Caco-2 (cell line): ENCODE measurements at regions not wholly inside any gene's neighbourhood (a gene's known extent, or its start where the extent isn't known, plus 50 kb on each side); places are given as distances from the start of the nearest gene placed in this dataset.

ENCODE experiments used
- BruUV-seq: library from RNA; stranded (reverse); fragments of 400-500 nt; replicated peaks from 2 replicates; lab custom pipeline; 2021; lab: Mats Ljungman, UMichigan
- CTCF ChIA-PET: fragments of 300-600 bp; sonication (Branson Sonifier 250); formaldehyde crosslinking; loops from one replicate; lab custom pipeline; 2022; ENCODE audit warnings: antibody characterized with exemption; lab: Charles Lee
- POLR2A ChIA-PET: fragments of 300-600 bp; sonication (Branson Sonifier 250); formaldehyde crosslinking; loops from one replicate; lab custom pipeline; 2022; ENCODE audit warnings: antibody characterized with exemption; lab: Charles Lee
- DNase-seq, 2 experiments: peaks; one replicate each; pipeline versions ENCODE4 v3.0.0 to v3.0.0-alpha.2; 2020 to 2022
- H3K27me3 ChIP-seq: replicated peaks from 2 replicates; pipeline ENCODE4 v1.6.0; 2011; ENCODE audit warnings: low read length; ENCODE audit not compliant: control insufficient read depth, insufficient read depth
- H3K36me3 ChIP-seq: 2 replicates; pipeline ENCODE4 v1.5.1; 2011; ENCODE audit warnings: low read length; ENCODE audit not compliant: control insufficient read depth, insufficient read depth
- H3K4me1 ChIP-seq: fragments of 250-450 bp; sonication (Bioruptor Pico); 2 replicates; pipeline ENCODE4 v1.5.1; 2020; ENCODE audit warnings: mild to moderate bottlenecking
- H3K4me3 ChIP-seq: 2 replicates; pipeline ENCODE4 v1.5.1; 2011; ENCODE audit warnings: low read depth, mild to moderate bottlenecking, control low read depth, low read length
- H3K9me3 ChIP-seq: fragments of 250-450 bp; sonication (Bioruptor Pico); 2 replicates; pipeline ENCODE4 v1.5.1; 2020; ENCODE audit warnings: mild to moderate bottlenecking, moderate library complexity
- H3K27ac Mint-ChIP-seq: one replicate; pipeline ENCODE4 v1.8.0; 2022; ENCODE audit warnings: mixed read lengths; ENCODE audit not compliant: unreplicated experiment
- H3K27me3 Mint-ChIP-seq: one replicate; pipeline ENCODE4 v1.8.0; 2022; ENCODE audit warnings: mixed read lengths; ENCODE audit not compliant: insufficient read depth, unreplicated experiment
- H3K36me3 Mint-ChIP-seq: one replicate; pipeline ENCODE4 v1.8.0; 2022; ENCODE audit warnings: mild to moderate bottlenecking, mixed read lengths; ENCODE audit not compliant: insufficient read depth, unreplicated experiment
- H3K4me1 Mint-ChIP-seq: one replicate; pipeline ENCODE4 v1.8.0; 2022; ENCODE audit warnings: low read depth, mixed read lengths; ENCODE audit not compliant: unreplicated experiment
- H3K4me3 Mint-ChIP-seq: one replicate; pipeline ENCODE4 v1.8.0; 2022; ENCODE audit warnings: mild to moderate bottlenecking, moderate library complexity, mixed read lengths; ENCODE audit not compliant: unreplicated experiment
- H3K9me3 Mint-ChIP-seq: one replicate; pipeline ENCODE4 v1.8.0; 2022; ENCODE audit warnings: mixed read lengths; ENCODE audit not compliant: unreplicated experiment
- intact Hi-C: fragments of 100-400 bp; cut with micrococcal nuclease; formaldehyde crosslinking; loops from one replicate; pipeline ENCODE4 v1.10.0; 2022; ENCODE audit not compliant: unreplicated experiment
- TF ChIP-seq, protein P1 (sequence below), 2 experiments: fragments of 200-600 bp in 1 of 2; IDR thresholded peaks; 1 replicate in 1 of 2; 2 replicates in 1 of 2; pipeline versions ENCODE4 v1.5.1 to v1.8.0; 2011 to 2022; ENCODE audit warnings: antibody characterized with exemption in 1 of 2, control low read depth in 1 of 2, inconsistent platforms in 1 of 2, low read depth in 1 of 2, low read length in 1 of 2, mild to moderate bottlenecking in 1 of 2, moderate library complexity in 1 of 2; ENCODE audit not compliant: insufficient read depth in 1 of 2, severe bottlenecking in 1 of 2, unreplicated experiment in 1 of 2

DNA sequence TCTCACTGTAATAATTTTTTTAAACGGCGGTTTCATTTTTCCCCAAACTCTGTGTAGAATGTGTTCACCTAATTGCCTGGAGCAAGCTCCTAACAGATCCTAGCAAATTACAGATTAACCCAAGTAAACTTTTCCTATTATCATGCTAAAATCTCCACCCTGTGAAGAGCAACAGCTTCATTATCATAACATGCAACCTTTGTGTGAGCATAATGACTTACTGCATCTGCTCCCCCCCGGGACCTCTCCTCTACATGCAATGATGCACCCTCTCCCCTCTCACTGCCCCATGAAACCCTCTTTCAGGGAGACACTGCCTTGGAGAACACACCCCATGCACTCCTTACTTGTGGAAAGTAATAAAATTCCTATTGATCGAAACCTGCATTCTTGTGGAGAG is 717.0 kb upstream of the TMPRSS15 start:
- no peaks in the 10 kb centered on the region for H3K9me3 Mint-ChIP-seq

DNA sequence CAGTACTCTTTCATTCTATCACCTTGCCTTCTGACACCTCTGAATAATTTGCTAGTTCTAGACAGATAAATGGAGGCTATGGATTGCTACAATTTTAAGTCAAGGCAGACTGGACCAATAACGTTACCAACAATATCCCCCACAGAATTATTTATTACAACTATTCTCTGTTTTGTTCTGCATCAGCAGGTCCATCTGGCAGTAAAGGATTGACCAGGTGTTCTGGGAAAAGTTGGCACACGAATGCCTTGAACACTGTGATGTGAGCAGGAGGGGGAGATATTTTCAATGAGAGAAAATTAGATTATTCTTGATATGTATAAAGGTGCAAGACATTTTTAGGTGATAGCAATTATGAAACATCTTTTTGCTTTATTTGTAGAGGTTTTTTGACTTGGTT is 718.8 kb upstream of the TMPRSS15 start:
- H3K9me3 ChIP-seq: no peaks in the 10 kb centered on the region

More for the DNA sequence above, 717.0 kb upstream of the TMPRSS15 start:
- no peak for DNase-seq
- TF ChIP-seq, protein P1, sequence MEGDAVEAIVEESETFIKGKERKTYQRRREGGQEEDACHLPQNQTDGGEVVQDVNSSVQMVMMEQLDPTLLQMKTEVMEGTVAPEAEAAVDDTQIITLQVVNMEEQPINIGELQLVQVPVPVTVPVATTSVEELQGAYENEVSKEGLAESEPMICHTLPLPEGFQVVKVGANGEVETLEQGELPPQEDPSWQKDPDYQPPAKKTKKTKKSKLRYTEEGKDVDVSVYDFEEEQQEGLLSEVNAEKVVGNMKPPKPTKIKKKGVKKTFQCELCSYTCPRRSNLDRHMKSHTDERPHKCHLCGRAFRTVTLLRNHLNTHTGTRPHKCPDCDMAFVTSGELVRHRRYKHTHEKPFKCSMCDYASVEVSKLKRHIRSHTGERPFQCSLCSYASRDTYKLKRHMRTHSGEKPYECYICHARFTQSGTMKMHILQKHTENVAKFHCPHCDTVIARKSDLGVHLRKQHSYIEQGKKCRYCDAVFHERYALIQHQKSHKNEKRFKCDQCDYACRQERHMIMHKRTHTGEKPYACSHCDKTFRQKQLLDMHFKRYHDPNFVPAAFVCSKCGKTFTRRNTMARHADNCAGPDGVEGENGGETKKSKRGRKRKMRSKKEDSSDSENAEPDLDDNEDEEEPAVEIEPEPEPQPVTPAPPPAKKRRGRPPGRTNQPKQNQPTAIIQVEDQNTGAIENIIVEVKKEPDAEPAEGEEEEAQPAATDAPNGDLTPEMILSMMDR (IDR thresholded peaks at IDR 0.05; ENCODE audit: insufficient read depth in 1 of 2, low read depth in 1 of 2, low read length in 1 of 2, severe bottlenecking in 1 of 2, unreplicated experiment in 1 of 2): no peak
- no peaks in the 10 kb centered on the region for H3K27me3 ChIP-seq
- Mint-ChIP-seq H3K36me3 (no peaks in the 10 kb centered on the region), H3K27ac (no peak overlapping the region), H3K4me3 (no peak overlapping the region), H3K4me1 (no peaks in the 10 kb centered on the region), H3K27me3 (no peaks in the 10 kb centered on the region)
- intact Hi-C loops: no loop called here
- H3K4me3 ChIP-seq: no peak overlapping the region
- POLR2A ChIA-PET: no interaction called here
- no TSS peak for BruUV-seq
- no peaks in the 10 kb centered on the region for H3K4me1 ChIP-seq
- CTCF ChIA-PET: no interaction called here
- H3K9me3 ChIP-seq: no peaks in the 10 kb centered on the region
- no peaks in the 10 kb centered on the region for H3K36me3 ChIP-seq

DNA sequence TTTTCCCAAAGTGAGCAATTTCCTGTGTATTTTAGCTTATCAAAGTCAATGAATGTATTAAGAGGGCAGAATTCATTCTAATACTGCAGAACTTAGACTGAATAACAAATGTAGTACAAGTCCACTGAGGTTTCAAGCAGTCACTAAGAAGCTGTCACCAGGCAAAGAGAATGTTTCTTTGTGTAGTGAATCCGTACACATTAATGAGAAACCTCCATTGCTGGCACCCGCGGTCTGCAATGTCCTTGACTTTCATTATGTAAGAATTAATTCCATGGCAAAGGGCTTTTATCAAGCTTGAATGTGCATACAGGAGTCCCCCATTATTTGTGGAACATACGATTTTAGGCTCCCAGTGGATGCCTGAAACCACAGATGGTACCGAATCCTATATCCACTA is 719.5 kb upstream of the TMPRSS15 start:
- ChIA-PET POLR2A (no interaction called here), CTCF (no interaction called here)
- no peaks in the 10 kb centered on the region for H3K4me1 Mint-ChIP-seq
- no peak for DNase-seq
- no peaks in the 10 kb centered on the region for H3K27me3 Mint-ChIP-seq
- no peak overlapping the region for H3K4me3 Mint-ChIP-seq
- no peaks in the 10 kb centered on the region for H3K27me3 ChIP-seq
- H3K9me3 ChIP-seq: no peaks in the 10 kb centered on the region
- TF ChIP-seq, protein P1 (IDR thresholded peaks at IDR 0.05; ENCODE audit: insufficient read depth in 1 of 2, low read depth in 1 of 2, low read length in 1 of 2, severe bottlenecking in 1 of 2, unreplicated experiment in 1 of 2): no peak
- no peaks in the 10 kb centered on the region for H3K36me3 ChIP-seq
- intact Hi-C loops: no loop called here
- H3K4me1 ChIP-seq: no peaks in the 10 kb centered on the region
- no peaks in the 10 kb centered on the region for H3K9me3 Mint-ChIP-seq
- H3K36me3 Mint-ChIP-seq: no peaks in the 10 kb centered on the region
- no peak overlapping the region for H3K4me3 ChIP-seq
- no TSS peak for BruUV-seq
- no peak overlapping the region for H3K27ac Mint-ChIP-seq

More for the DNA sequence above, 718.8 kb upstream of the TMPRSS15 start:
- Histone ChIP-seq H3K36me3 (no peaks in the 10 kb centered on the region), H3K4me3 (no peak overlapping the region), H3K27me3 (no peaks in the 10 kb centered on the region), H3K4me1 (no peaks in the 10 kb centered on the region)
- ChIA-PET CTCF (no interaction called here), POLR2A (no interaction called here)
- Mint-ChIP-seq H3K27me3 (no peaks in the 10 kb centered on the region), H3K36me3 (no peaks in the 10 kb centered on the region), H3K9me3 (no peaks in the 10 kb centered on the region), H3K4me3 (no peak overlapping the region), H3K4me1 (no peaks in the 10 kb centered on the region), H3K27ac (no peak overlapping the region)
- TF ChIP-seq, protein P1 (IDR thresholded peaks at IDR 0.05; ENCODE audit: insufficient read depth in 1 of 2, low read depth in 1 of 2, low read length in 1 of 2, severe bottlenecking in 1 of 2, unreplicated experiment in 1 of 2): no peak
- no peak for DNase-seq
- no TSS peak for BruUV-seq
- intact Hi-C loops: no loop called here
